HG02885 (cell line): ENCODE measurements at regions not wholly inside any gene's neighbourhood (a gene's known extent, or its start where the extent isn't known, plus 50 kb on each side); places are given as distances from the start of the nearest gene placed in this dataset.
"Not testable (repeated sequence)": the region's sequence is repeated elsewhere in the genome, so short reads cannot be mapped to it uniquely, and the experiment has no call there.

ENCODE experiments used
- ATAC-seq: cut with Tn5 transposase; IDR thresholded peaks from one replicate; pipeline ENCODE4 v1.9.1; 2021; ENCODE audit warnings: mild to moderate bottlenecking; ENCODE audit not compliant: unreplicated experiment, poor library complexity

GRCh38 chr16:21513812-21514473, 85.4 kb upstream of the METTL9 start:
- not testable (repeated sequence) for ATAC-seq

GRCh38 chr16:21514474-21514840, 84.9 kb upstream of the METTL9 start:
- not testable (repeated sequence) for ATAC-seq

GRCh38 chr16:21516705-21517040, 82.7 kb upstream of the METTL9 start:
- ATAC-seq = not testable (repeated sequence)

GRCh38 chr16:21517263-21517662, 82.1 kb upstream of the METTL9 start:
- ATAC-seq = not testable (repeated sequence)

GRCh38 chr16:21519361-21520133, 79.8 kb upstream of the METTL9 start:
- ATAC-seq = not testable (repeated sequence)

GRCh38 chr16:21520134-21521047, 79.0 kb upstream of the METTL9 start:
- peak; percentile 75 for ATAC-seq

- ATAC-seq = not testable (repeated sequence)
Observed at GRCh38 chr16:21521048-21521389, 78.4 kb upstream of the METTL9 start.

- ATAC-seq = not testable (repeated sequence)
Observed at GRCh38 chr16:21521390-21522143, 77.8 kb upstream of the METTL9 start.

- ATAC-seq = not testable (repeated sequence)
Observed at GRCh38 chr16:21522846-21523245, 76.5 kb upstream of the METTL9 start.

- no peak for ATAC-seq
Observed at GRCh38 chr16:21523411-21524067, 75.8 kb upstream of the METTL9 start.

- ATAC-seq = no peak
Observed at GRCh38 chr16:21524068-21524751, 75.2 kb upstream of the METTL9 start.

GRCh38 chr16:21524752-21525028, 74.7 kb upstream of the METTL9 start:
- not testable (repeated sequence) for ATAC-seq

- not testable (repeated sequence) for ATAC-seq
Observed at GRCh38 chr16:21525029-21525895, 74.1 kb upstream of the METTL9 start.

- ATAC-seq = not testable (repeated sequence)
Observed at GRCh38 chr16:21525956-21526922, 73.1 kb upstream of the METTL9 start.

- no peak for ATAC-seq
Observed at GRCh38 chr16:21526923-21527807, 72.2 kb upstream of the METTL9 start.

- not testable (repeated sequence) for ATAC-seq
Observed at GRCh38 chr16:21529060-21529658, 70.2 kb upstream of the METTL9 start.
